ENCODE measurements at regions not wholly inside any gene's neighbourhood (a gene's known extent, or its start where the extent isn't known, plus 50 kb on each side); places are given as distances from the start of the nearest gene placed in this dataset.

GRCh38 chr2:186912979-186913378, 64.0 kb upstream of the ZSWIM2 start:
- Histone ChIP-seq H3K36me3 (ENCODE audit: control insufficient read depth in 3 of 3, insufficient read depth in 2 of 3, low read depth in 1 of 3, low read length in 3 of 3) (no peaks in the 10 kb centered on the region), H3K9me3 (ENCODE audit: control insufficient read depth in 2 of 2, insufficient read depth in 1 of 2, low read depth in 1 of 2, low read length in 1 of 2) (peaks cover 0 to 1% of the 10 kb centered on the region in 2 donors), H3K27ac (ENCODE audit: low read depth in 1 of 3, low read length in 2 of 3) (no peak overlapping the region), H3K4me1 (ENCODE audit: control insufficient read depth in 3 of 3, insufficient read depth in 2 of 3, low read depth in 1 of 3, low read length in 2 of 3) (no peaks in the 10 kb centered on the region), H3K4me3 (ENCODE audit: low read depth in 1 of 3, low read length in 3 of 3) (no peak overlapping the region), H3K27me3 (ENCODE audit: control insufficient read depth in 3 of 3, insufficient read depth in 3 of 3, low read length in 3 of 3) (no peaks in the 10 kb centered on the region)
- DNase-seq (no peak), FAIRE-seq (no peak)
- 42 to 76% (median 63%) methylated on average over 2 of the region's 2 CpGs for WGBS, 3 donors

- no peak overlapping the region for H3K27ac ChIP-seq (ENCODE audit: low read depth in 1 of 3, low read length in 2 of 3)
- H3K4me3 ChIP-seq (ENCODE audit: low read depth in 1 of 3, low read length in 3 of 3) = no peak overlapping the region
- no peaks in the 10 kb centered on the region for H3K4me1 ChIP-seq (ENCODE audit: control insufficient read depth in 3 of 3, insufficient read depth in 2 of 3, low read depth in 1 of 3, low read length in 2 of 3)
- H3K9me3 ChIP-seq (ENCODE audit: control insufficient read depth in 2 of 2, insufficient read depth in 1 of 2, low read depth in 1 of 2, low read length in 1 of 2) = peaks cover 0 to 1% of the 10 kb centered on the region in 2 donors
- 65 to 76% (median 73%) methylated on average over 8 of the region's 8 CpGs for WGBS, 3 donors
- H3K36me3 ChIP-seq (ENCODE audit: control insufficient read depth in 3 of 3, insufficient read depth in 2 of 3, low read depth in 1 of 3, low read length in 3 of 3) = no peaks in the 10 kb centered on the region
- H3K27me3 ChIP-seq (ENCODE audit: control insufficient read depth in 3 of 3, insufficient read depth in 3 of 3, low read length in 3 of 3) = no peaks in the 10 kb centered on the region
- DNase-seq = no peak
- FAIRE-seq = no peak
Measured at GRCh38 chr2:186911551-186912085, 62.6 kb upstream of the ZSWIM2 start.

- no peaks in the 10 kb centered on the region for H3K4me1 ChIP-seq (ENCODE audit: control insufficient read depth in 3 of 3, insufficient read depth in 2 of 3, low read depth in 1 of 3, low read length in 2 of 3)
- no peaks in the 10 kb centered on the region for H3K9me3 ChIP-seq (ENCODE audit: control insufficient read depth in 2 of 2, insufficient read depth in 1 of 2, low read depth in 1 of 2, low read length in 1 of 2)
- no peak overlapping the region for H3K27ac ChIP-seq (ENCODE audit: low read depth in 1 of 3, low read length in 2 of 3)
- FAIRE-seq = no peak
- no peak for DNase-seq
- H3K4me3 ChIP-seq (ENCODE audit: low read depth in 1 of 3, low read length in 3 of 3) = no peak overlapping the region
- H3K36me3 ChIP-seq (ENCODE audit: control insufficient read depth in 3 of 3, insufficient read depth in 2 of 3, low read depth in 1 of 3, low read length in 3 of 3) = no peaks in the 10 kb centered on the region
- 67 to 77% (median 75%) methylated on average over 4 of the region's 4 CpGs for WGBS, 3 donors
- H3K27me3 ChIP-seq (ENCODE audit: control insufficient read depth in 3 of 3, insufficient read depth in 3 of 3, low read length in 3 of 3) = no peaks in the 10 kb centered on the region
Measured at GRCh38 chr2:186910996-186911395, 62.0 kb upstream of the ZSWIM2 start.

DNA sequence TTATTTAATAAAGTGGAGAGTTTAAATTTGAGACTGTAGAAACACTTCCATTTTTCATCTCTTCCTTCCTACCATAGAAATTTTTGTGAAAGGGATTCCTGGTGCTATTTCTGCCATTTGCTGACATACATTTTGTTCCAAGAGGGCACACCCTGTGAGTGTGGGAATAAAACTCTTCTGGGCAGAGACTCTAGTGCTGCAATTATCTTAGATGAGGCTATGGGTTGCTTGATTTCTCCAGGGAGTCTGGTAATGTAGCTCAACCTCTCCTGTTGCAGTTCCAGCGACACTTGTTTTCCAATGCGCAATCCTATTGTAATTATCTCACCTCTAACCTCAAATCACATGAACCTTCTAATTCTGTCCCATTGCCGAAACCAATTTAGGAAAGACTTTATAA, 60.1 kb upstream of the ZSWIM2 start:
- H3K27me3 ChIP-seq (ENCODE audit: control insufficient read depth in 3 of 3, insufficient read depth in 3 of 3, low read length in 3 of 3) = no peaks in the 10 kb centered on the region
- no peak for DNase-seq
- no peaks in the 10 kb centered on the region for H3K9me3 ChIP-seq (ENCODE audit: control insufficient read depth in 2 of 2, insufficient read depth in 1 of 2, low read depth in 1 of 2, low read length in 1 of 2)
- no peak for FAIRE-seq
- H3K4me1 ChIP-seq (ENCODE audit: control insufficient read depth in 3 of 3, insufficient read depth in 2 of 3, low read depth in 1 of 3, low read length in 2 of 3) = no peaks in the 10 kb centered on the region
- H3K4me3 ChIP-seq (ENCODE audit: low read depth in 1 of 3, low read length in 3 of 3) = no peak overlapping the region
- H3K36me3 ChIP-seq (ENCODE audit: control insufficient read depth in 3 of 3, insufficient read depth in 2 of 3, low read depth in 1 of 3, low read length in 3 of 3) = no peaks in the 10 kb centered on the region
- no peak overlapping the region for H3K27ac ChIP-seq (ENCODE audit: low read depth in 1 of 3, low read length in 2 of 3)
- WGBS, 3 donors = 72 to 91% (median 84%) methylated on average over 3 of the region's 3 CpGs

GRCh38 chr2:186907897-186908296, 58.9 kb upstream of the ZSWIM2 start:
- no peak for FAIRE-seq
- DNase-seq = no peak
- 20 to 47% (median 20%) methylated on average over 1 of the region's 1 CpG for WGBS, 3 donors
- Histone ChIP-seq H3K4me3 (ENCODE audit: low read depth in 1 of 3, low read length in 3 of 3) (no peak overlapping the region), H3K27ac (ENCODE audit: low read depth in 1 of 3, low read length in 2 of 3) (no peak overlapping the region), H3K36me3 (ENCODE audit: control insufficient read depth in 3 of 3, insufficient read depth in 2 of 3, low read depth in 1 of 3, low read length in 3 of 3) (no peaks in the 10 kb centered on the region), H3K9me3 (ENCODE audit: control insufficient read depth in 2 of 2, insufficient read depth in 1 of 2, low read depth in 1 of 2, low read length in 1 of 2) (no peaks in the 10 kb centered on the region), H3K27me3 (ENCODE audit: control insufficient read depth in 3 of 3, insufficient read depth in 3 of 3, low read length in 3 of 3) (no peaks in the 10 kb centered on the region), H3K4me1 (ENCODE audit: control insufficient read depth in 3 of 3, insufficient read depth in 2 of 3, low read depth in 1 of 3, low read length in 2 of 3) (no peaks in the 10 kb centered on the region)

DNA sequence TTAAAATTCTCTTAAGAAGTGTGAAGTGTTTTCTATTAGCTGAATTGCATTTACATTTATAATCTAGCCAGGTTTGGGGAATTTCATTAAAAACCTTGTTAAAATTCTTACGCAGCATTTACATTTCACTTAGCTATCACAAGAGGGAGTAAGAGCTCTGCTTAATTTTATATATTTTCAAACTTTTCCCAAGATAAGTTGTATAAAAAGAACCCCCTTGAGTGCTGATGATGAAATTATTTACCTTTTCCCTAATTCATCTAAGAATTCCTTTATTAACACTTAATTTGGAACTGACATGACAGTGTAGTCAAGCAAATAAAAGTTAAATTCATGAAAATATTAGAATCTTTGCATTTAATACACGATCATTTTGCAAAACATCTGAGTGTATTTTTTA, 54.2 kb upstream of the ZSWIM2 start:
- DNase-seq (no peak), FAIRE-seq (no peak)
- H3K36me3 ChIP-seq (ENCODE audit: control insufficient read depth in 3 of 3, insufficient read depth in 2 of 3, low read depth in 1 of 3, low read length in 3 of 3) = no peaks in the 10 kb centered on the region
- H3K4me3 ChIP-seq (ENCODE audit: low read depth in 1 of 3, low read length in 3 of 3) = no peak overlapping the region
- no peaks in the 10 kb centered on the region for H3K4me1 ChIP-seq (ENCODE audit: control insufficient read depth in 3 of 3, insufficient read depth in 2 of 3, low read depth in 1 of 3, low read length in 2 of 3)
- no peaks in the 10 kb centered on the region for H3K27me3 ChIP-seq (ENCODE audit: control insufficient read depth in 3 of 3, insufficient read depth in 3 of 3, low read length in 3 of 3)
- no peaks in the 10 kb centered on the region for H3K9me3 ChIP-seq (ENCODE audit: control insufficient read depth in 2 of 2, insufficient read depth in 1 of 2, low read depth in 1 of 2, low read length in 1 of 2)
- WGBS, 3 donors = 71 to 83% (median 80%) methylated on average over 2 of the region's 2 CpGs
- H3K27ac ChIP-seq (ENCODE audit: low read depth in 1 of 3, low read length in 2 of 3) = no peak overlapping the region

Data from small intestine (tissue), 7 donors.